Osteoblast (primary cell): ENCODE measurements at regions not wholly inside any gene's neighbourhood (a gene's known extent, or its start where the extent isn't known, plus 50 kb on each side); places are given as distances from the start of the nearest gene placed in this dataset.

Experiments used
- DNase-seq: peaks from one replicate; pipeline ENCODE4 v3.0.0; 2011; ENCODE audit warnings: low spot score, mixed read lengths; ENCODE audit not compliant: insufficient read length; ENCODE audit errors: missing footprints
- H2AFZ ChIP-seq: 2 replicates; pipeline ENCODE4 v1.6.0; 2011; ENCODE audit warnings: mild to moderate bottlenecking, low read length
- H3K27ac ChIP-seq: 2 replicates; pipeline ENCODE4 v1.5.1; 2011; ENCODE audit warnings: mild to moderate bottlenecking, low read depth, low read length, moderate library complexity
- H3K27me3 ChIP-seq: 2 replicates; pipeline ENCODE4 v1.6.0; 2012; ENCODE audit warnings: mild to moderate bottlenecking, control low read depth, inconsistent platforms, low read length, moderate library complexity; ENCODE audit not compliant: insufficient read depth
- H3K36me3 ChIP-seq: 2 replicates; pipeline ENCODE4 v1.5.1; 2011; ENCODE audit warnings: mild to moderate bottlenecking, low read length, control low read depth, moderate library complexity; ENCODE audit not compliant: insufficient read depth
- H3K4me1 ChIP-seq: 2 replicates; pipeline ENCODE4 v1.5.1; 2011; ENCODE audit warnings: mild to moderate bottlenecking, low read length, control low read depth, moderate library complexity; ENCODE audit not compliant: insufficient read depth
- H3K4me2 ChIP-seq: 2 replicates; pipeline ENCODE4 v1.6.0; 2011; ENCODE audit warnings: mild to moderate bottlenecking, low read length; ENCODE audit not compliant: insufficient read depth
- H3K4me3 ChIP-seq: fragments of 200-600 bp; sonication (generic); 3 replicates; pipeline ENCODE4 v1.5.1; 2012; ENCODE audit warnings: mild to moderate bottlenecking, low read length, inconsistent platforms; ENCODE audit not compliant: insufficient read depth
- H3K79me2 ChIP-seq: 2 replicates; pipeline ENCODE4 v1.6.0; 2012; ENCODE audit warnings: mild to moderate bottlenecking, low read length, control low read depth, inconsistent platforms; ENCODE audit not compliant: insufficient read depth
- H3K9me3 ChIP-seq: 2 replicates; pipeline ENCODE4 v1.5.1; 2011; ENCODE audit warnings: low read depth, low read length, control low read depth
- H4K20me1 ChIP-seq: 2 replicates; pipeline ENCODE4 v1.6.0; 2012; ENCODE audit warnings: mild to moderate bottlenecking, low read length, control low read depth; ENCODE audit not compliant: insufficient read depth
- CTCF ChIP-seq: IDR thresholded peaks from 2 replicates; pipeline ENCODE4 v1.5.1; 2011; ENCODE audit warnings: mild to moderate bottlenecking, low read depth, low read length, moderate library complexity; ENCODE audit errors: extremely low read depth

GRCh38 chr4:123698556-123698955, 302.0 kb downstream of the SPRY1 start:
- H3K4me1 ChIP-seq = peaks cover 24% of the 10 kb centered on the region
- no peaks in the 10 kb centered on the region for H4K20me1 ChIP-seq
- no peak overlapping the region for H2AFZ ChIP-seq
- H3K36me3 ChIP-seq = no peaks in the 10 kb centered on the region
- DNase-seq = no peak
- no peaks in the 10 kb centered on the region for H3K79me2 ChIP-seq
- H3K27me3 ChIP-seq = no peaks in the 10 kb centered on the region
- H3K4me3 ChIP-seq = no peak overlapping the region
- no peak overlapping the region for H3K4me2 ChIP-seq
- no peaks in the 10 kb centered on the region for H3K9me3 ChIP-seq
- H3K27ac ChIP-seq = no peak overlapping the region
- TF ChIP-seq CTCF = no peak

GRCh38 chr4:123699880-123700771, 303.5 kb downstream of the SPRY1 start:
- Histone ChIP-seq H3K9me3 (no peaks in the 10 kb centered on the region), H3K79me2 (no peaks in the 10 kb centered on the region), H3K27ac (peak overlapping the region; percentile 98), H3K27me3 (no peaks in the 10 kb centered on the region), H3K4me2 (peak overlapping the region; percentile 85), H3K36me3 (no peaks in the 10 kb centered on the region), H3K4me3 (peak overlapping the region; percentile 57), H3K4me1 (peaks cover 24% of the 10 kb centered on the region), H2AFZ (peak overlapping the region; percentile 81), H4K20me1 (no peaks in the 10 kb centered on the region)
- DNase-seq = peak; percentile 52
- no peak for TF ChIP-seq CTCF

GRCh38 chr4:123701131-123701575, 304.6 kb downstream of the SPRY1 start:
- no peak overlapping the region for H2AFZ ChIP-seq
- no peaks in the 10 kb centered on the region for H4K20me1 ChIP-seq
- no peaks in the 10 kb centered on the region for H3K27me3 ChIP-seq
- DNase-seq = no peak
- peak overlapping the region; percentile 98 for H3K27ac ChIP-seq
- TF ChIP-seq CTCF = no peak
- H3K9me3 ChIP-seq = no peaks in the 10 kb centered on the region
- H3K36me3 ChIP-seq = no peaks in the 10 kb centered on the region
- peak overlapping the region; percentile 85 for H3K4me2 ChIP-seq
- no peak overlapping the region for H3K4me3 ChIP-seq
- H3K79me2 ChIP-seq = no peaks in the 10 kb centered on the region
- H3K4me1 ChIP-seq = peaks cover 24% of the 10 kb centered on the region

GRCh38 chr4:123705419-123705818, 308.8 kb downstream of the SPRY1 start:
- DNase-seq = no peak
- no peak overlapping the region for H3K27ac ChIP-seq
- H2AFZ ChIP-seq = no peak overlapping the region
- peaks cover 13% of the 10 kb centered on the region for H3K4me1 ChIP-seq
- no peaks in the 10 kb centered on the region for H3K9me3 ChIP-seq
- no peak overlapping the region for H3K4me2 ChIP-seq
- TF ChIP-seq CTCF = no peak
- H3K27me3 ChIP-seq = no peaks in the 10 kb centered on the region
- no peaks in the 10 kb centered on the region for H3K79me2 ChIP-seq
- H3K4me3 ChIP-seq = no peak overlapping the region
- H4K20me1 ChIP-seq = no peaks in the 10 kb centered on the region
- H3K36me3 ChIP-seq = no peaks in the 10 kb centered on the region
